ENCODE measurements at regions not wholly inside any gene's neighbourhood (a gene's known extent, or its start where the extent isn't known, plus 50 kb on each side); places are given as distances from the start of the nearest gene placed in this dataset.
"Not testable (repeated sequence)": the region's sequence is repeated elsewhere in the genome, so short reads cannot be mapped to it uniquely, and the experiment has no call there.

- H3K4me1 ChIP-seq (ENCODE audit: control insufficient read depth, insufficient read depth, low read length, poor library complexity, severe bottlenecking); H3K36me3 ChIP-seq (ENCODE audit: control insufficient read depth, insufficient read depth, low read length); H3K9me3 ChIP-seq (ENCODE audit: control insufficient read depth, low read length); H3K27ac ChIP-seq (ENCODE audit: low read depth, low read length, severe bottlenecking); H3K4me3 ChIP-seq (ENCODE audit: extremely low read depth, insufficient read depth, low read length, poor library complexity, severe bottlenecking): not testable (repeated sequence)
- no CpG with 5 or more reads among the region's 33 CpGs for WGBS, 2 experiments (ENCODE audit: insufficient coverage in 2 of 2)
Measured at GRCh38 chr21:5013455-5014304, 5507.7 kb upstream of the TPTE start.

GRCh38 chr21:5015187-5015586 is 5506.2 kb upstream of the TPTE start:
- H3K9me3 ChIP-seq (ENCODE audit: control insufficient read depth, low read length); H3K36me3 ChIP-seq (ENCODE audit: control insufficient read depth, insufficient read depth, low read length); H3K27ac ChIP-seq (ENCODE audit: low read depth, low read length, severe bottlenecking); H3K4me1 ChIP-seq (ENCODE audit: control insufficient read depth, insufficient read depth, low read length, poor library complexity, severe bottlenecking); H3K4me3 ChIP-seq (ENCODE audit: extremely low read depth, insufficient read depth, low read length, poor library complexity, severe bottlenecking): not testable (repeated sequence)
- WGBS, 2 experiments (ENCODE audit: insufficient coverage in 2 of 2): no CpG with 5 or more reads among the region's 17 CpGs

- WGBS, 2 experiments (ENCODE audit: insufficient coverage in 2 of 2): no CpG with 5 or more reads among the region's 15 CpGs
- not testable (repeated sequence) for H3K9me3 ChIP-seq (ENCODE audit: control insufficient read depth, low read length); H3K4me3 ChIP-seq (ENCODE audit: extremely low read depth, insufficient read depth, low read length, poor library complexity, severe bottlenecking); H3K27ac ChIP-seq (ENCODE audit: low read depth, low read length, severe bottlenecking); H3K4me1 ChIP-seq (ENCODE audit: control insufficient read depth, insufficient read depth, low read length, poor library complexity, severe bottlenecking); H3K36me3 ChIP-seq (ENCODE audit: control insufficient read depth, insufficient read depth, low read length)
Measured at GRCh38 chr21:5019120-5019519, 5502.3 kb upstream of the TPTE start.

GRCh38 chr21:5021815-5022214 is 5499.6 kb upstream of the TPTE start:
- WGBS, 2 experiments (ENCODE audit: insufficient coverage in 2 of 2): no CpG with 5 or more reads among the region's 27 CpGs
- H3K36me3 ChIP-seq (ENCODE audit: control insufficient read depth, insufficient read depth, low read length); H3K27ac ChIP-seq (ENCODE audit: low read depth, low read length, severe bottlenecking); H3K9me3 ChIP-seq (ENCODE audit: control insufficient read depth, low read length); H3K4me3 ChIP-seq (ENCODE audit: extremely low read depth, insufficient read depth, low read length, poor library complexity, severe bottlenecking); H3K4me1 ChIP-seq (ENCODE audit: control insufficient read depth, insufficient read depth, low read length, poor library complexity, severe bottlenecking): not testable (repeated sequence)

- not testable (repeated sequence) for H3K36me3 ChIP-seq (ENCODE audit: control insufficient read depth, insufficient read depth, low read length); H3K27ac ChIP-seq (ENCODE audit: low read depth, low read length, severe bottlenecking); H3K9me3 ChIP-seq (ENCODE audit: control insufficient read depth, low read length); H3K4me3 ChIP-seq (ENCODE audit: extremely low read depth, insufficient read depth, low read length, poor library complexity, severe bottlenecking); H3K4me1 ChIP-seq (ENCODE audit: control insufficient read depth, insufficient read depth, low read length, poor library complexity, severe bottlenecking)
- no CpG with 5 or more reads among the region's 52 CpGs for WGBS, 2 experiments (ENCODE audit: insufficient coverage in 2 of 2)
Measured at GRCh38 chr21:5022254-5022653, 5499.1 kb upstream of the TPTE start.

- H3K9me3 ChIP-seq (ENCODE audit: control insufficient read depth, low read length); H3K36me3 ChIP-seq (ENCODE audit: control insufficient read depth, insufficient read depth, low read length); H3K27ac ChIP-seq (ENCODE audit: low read depth, low read length, severe bottlenecking); H3K4me3 ChIP-seq (ENCODE audit: extremely low read depth, insufficient read depth, low read length, poor library complexity, severe bottlenecking); H3K4me1 ChIP-seq (ENCODE audit: control insufficient read depth, insufficient read depth, low read length, poor library complexity, severe bottlenecking): not testable (repeated sequence)
- no CpG with 5 or more reads among the region's 45 CpGs for WGBS, 2 experiments (ENCODE audit: insufficient coverage in 2 of 2)
Measured at GRCh38 chr21:5022748-5023147, 5498.6 kb upstream of the TPTE start.

- not testable (repeated sequence) for H3K27ac ChIP-seq (ENCODE audit: low read depth, low read length, severe bottlenecking); H3K4me1 ChIP-seq (ENCODE audit: control insufficient read depth, insufficient read depth, low read length, poor library complexity, severe bottlenecking); H3K4me3 ChIP-seq (ENCODE audit: extremely low read depth, insufficient read depth, low read length, poor library complexity, severe bottlenecking); H3K9me3 ChIP-seq (ENCODE audit: control insufficient read depth, low read length); H3K36me3 ChIP-seq (ENCODE audit: control insufficient read depth, insufficient read depth, low read length)
- WGBS, 2 experiments (ENCODE audit: insufficient coverage in 2 of 2): no CpG with 5 or more reads among the region's 14 CpGs
Measured at GRCh38 chr21:5035147-5035546, 5486.2 kb upstream of the TPTE start.

GRCh38 chr21:5035587-5035986 is 5485.8 kb upstream of the TPTE start:
- not testable (repeated sequence) for H3K9me3 ChIP-seq (ENCODE audit: control insufficient read depth, low read length); H3K36me3 ChIP-seq (ENCODE audit: control insufficient read depth, insufficient read depth, low read length); H3K27ac ChIP-seq (ENCODE audit: low read depth, low read length, severe bottlenecking); H3K4me3 ChIP-seq (ENCODE audit: extremely low read depth, insufficient read depth, low read length, poor library complexity, severe bottlenecking); H3K4me1 ChIP-seq (ENCODE audit: control insufficient read depth, insufficient read depth, low read length, poor library complexity, severe bottlenecking)
- WGBS, 2 experiments (ENCODE audit: insufficient coverage in 2 of 2): no CpG with 5 or more reads among the region's 9 CpGs

GRCh38 chr21:5037606-5038331 is 5483.6 kb upstream of the TPTE start:
- not testable (repeated sequence) for H3K4me1 ChIP-seq (ENCODE audit: control insufficient read depth, insufficient read depth, low read length, poor library complexity, severe bottlenecking); H3K27ac ChIP-seq (ENCODE audit: low read depth, low read length, severe bottlenecking)
- 89% methylated on average over 2 of the region's 15 CpGs; no CpG with 5 or more reads in 1 of the 2 experiments for WGBS, 2 experiments (ENCODE audit: insufficient coverage in 2 of 2)

GRCh38 chr21:5039926-5040325 is 5481.5 kb upstream of the TPTE start:
- not testable (repeated sequence) for H3K27ac ChIP-seq (ENCODE audit: low read depth, low read length, severe bottlenecking); H3K9me3 ChIP-seq (ENCODE audit: control insufficient read depth, low read length); H3K4me3 ChIP-seq (ENCODE audit: extremely low read depth, insufficient read depth, low read length, poor library complexity, severe bottlenecking); H3K4me1 ChIP-seq (ENCODE audit: control insufficient read depth, insufficient read depth, low read length, poor library complexity, severe bottlenecking); H3K36me3 ChIP-seq (ENCODE audit: control insufficient read depth, insufficient read depth, low read length)
- no CpG with 5 or more reads among the region's 5 CpGs for WGBS, 2 experiments (ENCODE audit: insufficient coverage in 2 of 2)

More at GRCh38 chr21:5037606-5038331, 5483.6 kb upstream of the TPTE start:
- not testable (repeated sequence) for H3K36me3 ChIP-seq (ENCODE audit: control insufficient read depth, insufficient read depth, low read length); H3K4me3 ChIP-seq (ENCODE audit: extremely low read depth, insufficient read depth, low read length, poor library complexity, severe bottlenecking); H3K9me3 ChIP-seq (ENCODE audit: control insufficient read depth, low read length)

- WGBS, 2 experiments (ENCODE audit: insufficient coverage in 2 of 2): no CpG with 5 or more reads among the region's 17 CpGs
- not testable (repeated sequence) for H3K4me1 ChIP-seq (ENCODE audit: control insufficient read depth, insufficient read depth, low read length, poor library complexity, severe bottlenecking); H3K36me3 ChIP-seq (ENCODE audit: control insufficient read depth, insufficient read depth, low read length); H3K9me3 ChIP-seq (ENCODE audit: control insufficient read depth, low read length); H3K4me3 ChIP-seq (ENCODE audit: extremely low read depth, insufficient read depth, low read length, poor library complexity, severe bottlenecking); H3K27ac ChIP-seq (ENCODE audit: low read depth, low read length, severe bottlenecking)
Measured at GRCh38 chr21:5042583-5042982, 5478.8 kb upstream of the TPTE start.

Data from mesodermal cell (in vitro differentiated cells).